Progenitor cell of endocrine pancreas (in vitro differentiated cells): ENCODE measurements at regions not wholly inside any gene's neighbourhood (a gene's known extent, or its start where the extent isn't known, plus 50 kb on each side); places are given as distances from the start of the nearest gene placed in this dataset.

ENCODE experiments used
- DNase-seq: peaks from one replicate; pipeline ENCODE4 v3.0.0; 2021; ENCODE audit warnings: low spot score; ENCODE audit not compliant: unreplicated experiment
- H3K27ac Mint-ChIP-seq: 2 replicates; pipeline ENCODE4 v1.8.0; 2021; ENCODE audit warnings: mild to moderate bottlenecking, moderate library complexity, mixed read lengths
- H3K27me3 Mint-ChIP-seq: 2 replicates; pipeline ENCODE4 v1.8.0; 2021; ENCODE audit warnings: mixed read lengths
- H3K36me3 Mint-ChIP-seq: 2 replicates; pipeline ENCODE4 v1.8.0; 2022; ENCODE audit warnings: mixed read lengths; ENCODE audit not compliant: insufficient read depth
- H3K4me1 Mint-ChIP-seq: 2 replicates; pipeline ENCODE4 v1.8.0; 2021; ENCODE audit warnings: low read depth, mixed read lengths
- H3K4me3 Mint-ChIP-seq: 2 replicates; pipeline ENCODE4 v1.8.0; 2021; ENCODE audit warnings: low read depth, mild to moderate bottlenecking, moderate library complexity, mixed read lengths
- H3K9me3 Mint-ChIP-seq: 2 replicates; pipeline ENCODE4 v1.8.0; 2021; ENCODE audit warnings: low read depth, mixed read lengths
- CTCF ChIP-seq: fragments of 200-600 bp; sonication (generic); IDR thresholded peaks from one replicate; pipeline ENCODE4 v1.5.0; 2021; ENCODE audit warnings: antibody characterized with exemption, mild to moderate bottlenecking; ENCODE audit not compliant: unreplicated experiment

DNA sequence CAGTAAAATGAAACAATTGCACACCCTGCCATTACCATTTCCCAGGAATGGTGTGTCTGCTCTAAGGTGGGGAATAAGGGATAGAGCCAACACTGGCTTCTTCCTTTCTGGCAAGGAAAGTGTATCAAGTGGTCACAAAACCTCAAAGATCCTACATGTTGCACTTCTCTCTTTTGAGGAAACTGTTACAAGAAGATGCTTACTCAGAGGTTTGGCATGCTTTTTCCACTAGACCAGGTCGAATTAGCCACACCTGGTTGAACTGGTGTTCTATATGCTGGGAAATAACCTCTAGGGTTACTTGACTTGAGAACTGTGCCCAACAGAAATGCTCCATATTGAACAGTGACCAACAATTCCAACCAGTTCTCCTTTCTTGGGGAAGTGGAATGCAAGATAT lies 102.9 kb downstream of the LRRN1 start:
- peaks cover 19% of the 10 kb centered on the region for H3K36me3 Mint-ChIP-seq
- no peak for DNase-seq
- H3K4me3 Mint-ChIP-seq: no peak overlapping the region
- TF ChIP-seq CTCF: no peak
- H3K9me3 Mint-ChIP-seq: peaks cover 15% of the 10 kb centered on the region
- H3K4me1 Mint-ChIP-seq: peaks cover 7% of the 10 kb centered on the region
- no peak overlapping the region for H3K27ac Mint-ChIP-seq
- H3K27me3 Mint-ChIP-seq: no peaks in the 10 kb centered on the region

GRCh38 chr3:3906171-3906570 lies 106.9 kb downstream of the LRRN1 start:
- Mint-ChIP-seq H3K27me3 (no peaks in the 10 kb centered on the region), H3K27ac (no peak overlapping the region), H3K4me1 (peaks cover 9% of the 10 kb centered on the region), H3K9me3 (peaks cover 9% of the 10 kb centered on the region), H3K36me3 (peaks cover 25% of the 10 kb centered on the region), H3K4me3 (no peak overlapping the region)
- no peak for DNase-seq
- TF ChIP-seq CTCF: no peak

- peaks cover 23% of the 10 kb centered on the region for H3K36me3 Mint-ChIP-seq
- no peaks in the 10 kb centered on the region for H3K27me3 Mint-ChIP-seq
- DNase-seq: no peak
- peaks cover 4% of the 10 kb centered on the region for H3K4me1 Mint-ChIP-seq
- no peak overlapping the region for H3K4me3 Mint-ChIP-seq
- H3K9me3 Mint-ChIP-seq: peaks cover 7% of the 10 kb centered on the region
- H3K27ac Mint-ChIP-seq: no peak overlapping the region
- no peak for TF ChIP-seq CTCF
These were observed 107.8 kb downstream of the LRRN1 start for GRCh38 chr3:3907023-3907422.

DNA sequence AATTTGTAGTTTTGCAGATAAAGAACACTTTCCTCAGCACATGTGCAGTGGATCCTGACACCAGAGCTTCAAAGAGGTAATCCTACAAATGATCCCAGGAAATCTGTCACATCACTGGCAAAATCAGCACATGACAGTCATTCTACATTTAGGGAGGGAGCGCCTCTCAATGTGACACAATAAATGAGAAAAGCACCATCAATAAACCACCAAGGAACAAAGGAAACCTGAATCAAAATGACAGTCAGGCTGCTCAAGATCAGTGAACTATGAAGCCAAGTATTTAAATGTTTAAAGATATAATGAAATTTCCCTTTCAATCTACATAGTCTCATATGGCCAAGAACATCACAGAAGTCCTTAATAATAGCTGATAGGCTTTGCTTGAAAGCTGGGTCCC lies 119.5 kb downstream of the LRRN1 start:
- peaks cover 7% of the 10 kb centered on the region for H3K36me3 Mint-ChIP-seq
- peaks cover 3% of the 10 kb centered on the region for H3K9me3 Mint-ChIP-seq
- H3K27me3 Mint-ChIP-seq: no peaks in the 10 kb centered on the region
- TF ChIP-seq CTCF: no peak
- no peak for DNase-seq
- H3K4me3 Mint-ChIP-seq: no peak overlapping the region
- no peak overlapping the region for H3K27ac Mint-ChIP-seq
- peaks cover 28% of the 10 kb centered on the region for H3K4me1 Mint-ChIP-seq

GRCh38 chr3:3919316-3919715 lies 120.1 kb downstream of the LRRN1 start:
- H3K36me3 Mint-ChIP-seq: peaks cover 10% of the 10 kb centered on the region
- no peak overlapping the region for H3K27ac Mint-ChIP-seq
- no peak for DNase-seq
- TF ChIP-seq CTCF: no peak
- peaks cover 3% of the 10 kb centered on the region for H3K9me3 Mint-ChIP-seq
- peaks cover 28% of the 10 kb centered on the region for H3K4me1 Mint-ChIP-seq
- no peak overlapping the region for H3K4me3 Mint-ChIP-seq
- H3K27me3 Mint-ChIP-seq: no peaks in the 10 kb centered on the region
